ENCODE measurements at regions not wholly inside any gene's neighbourhood (a gene's known extent, or its start where the extent isn't known, plus 50 kb on each side); places are given as distances from the start of the nearest gene placed in this dataset.

DNA sequence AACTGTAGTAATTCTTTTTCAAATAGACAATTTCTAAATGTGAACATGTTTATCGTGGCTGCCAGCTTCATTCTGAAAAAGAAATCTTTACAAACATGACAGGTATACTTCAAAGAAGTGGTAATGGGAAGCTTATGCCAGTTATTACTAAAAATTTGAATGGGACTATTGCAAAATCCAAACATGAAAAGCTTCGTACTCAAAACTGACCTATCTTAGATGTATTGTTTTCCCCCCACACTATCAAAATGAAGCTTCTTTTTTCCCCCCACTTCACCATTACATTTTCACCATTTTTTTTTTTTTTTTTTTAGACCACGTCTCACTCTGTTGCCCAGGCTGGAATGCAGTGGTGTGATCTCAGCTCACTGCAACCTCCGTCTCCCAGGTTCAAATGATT, 50.4 kb upstream of the SERTAD2 start:
- DNase-seq (ENCODE audit: low read depth): no peak

GRCh38 chr2:64704996-64705395, 51.3 kb upstream of the SERTAD2 start:
- DNase-seq (ENCODE audit: low read depth): no peak

GRCh38 chr2:64707276-64707675, 53.6 kb upstream of the SERTAD2 start:
- no peak for DNase-seq (ENCODE audit: low read depth)

DNA sequence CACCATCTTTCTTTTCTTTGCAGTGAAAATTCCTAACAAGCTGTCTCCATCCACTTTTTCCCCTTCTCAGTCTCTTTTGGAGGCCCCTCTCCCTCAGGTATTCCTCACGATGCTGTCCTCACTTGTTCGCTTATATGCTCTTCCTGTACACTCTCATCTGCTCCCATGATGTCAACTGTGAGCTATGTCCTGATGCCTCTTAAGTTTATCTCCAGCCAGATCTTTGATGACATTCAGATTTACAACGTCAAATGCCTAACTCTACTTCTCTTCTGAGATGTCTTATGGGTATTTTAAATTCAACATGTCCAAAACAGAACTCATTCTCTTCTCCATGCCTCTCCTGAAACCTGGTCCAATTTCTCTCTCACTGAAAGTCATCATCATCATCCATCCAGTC, 55.1 kb upstream of the SERTAD2 start:
- no peak for DNase-seq (ENCODE audit: low read depth)

GRCh38 chr2:64711252-64711800, 57.6 kb upstream of the SERTAD2 start:
- DNase-seq (ENCODE audit: low read depth): no peak

- DNase-seq (ENCODE audit: low read depth): no peak
Measured at GRCh38 chr2:64713686-64714085, 60.0 kb upstream of the SERTAD2 start.

DNA sequence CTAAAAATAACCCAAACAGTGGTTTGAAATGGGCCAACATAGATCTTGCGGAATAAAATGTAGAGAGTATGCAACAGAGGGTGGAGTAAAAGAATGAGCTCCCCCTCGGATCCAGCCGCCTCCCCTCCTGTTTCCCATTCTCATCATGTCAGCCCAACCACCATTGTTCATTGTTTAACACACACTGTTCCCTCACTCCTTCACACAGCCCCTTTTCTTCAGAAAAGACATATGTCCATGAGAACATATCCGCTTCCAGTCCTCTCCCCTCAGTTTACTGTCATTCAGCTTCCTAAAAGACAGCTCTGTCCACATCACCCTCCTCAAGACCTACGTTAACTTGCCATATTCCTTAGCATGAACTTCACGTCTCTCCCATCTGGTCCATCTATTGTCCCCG, 62.9 kb upstream of the SERTAD2 start:
- no peak for DNase-seq (ENCODE audit: low read depth)

GRCh38 chr2:64718250-64718885, 64.7 kb upstream of the SERTAD2 start:
- DNase-seq (ENCODE audit: low read depth): no peak

DNA sequence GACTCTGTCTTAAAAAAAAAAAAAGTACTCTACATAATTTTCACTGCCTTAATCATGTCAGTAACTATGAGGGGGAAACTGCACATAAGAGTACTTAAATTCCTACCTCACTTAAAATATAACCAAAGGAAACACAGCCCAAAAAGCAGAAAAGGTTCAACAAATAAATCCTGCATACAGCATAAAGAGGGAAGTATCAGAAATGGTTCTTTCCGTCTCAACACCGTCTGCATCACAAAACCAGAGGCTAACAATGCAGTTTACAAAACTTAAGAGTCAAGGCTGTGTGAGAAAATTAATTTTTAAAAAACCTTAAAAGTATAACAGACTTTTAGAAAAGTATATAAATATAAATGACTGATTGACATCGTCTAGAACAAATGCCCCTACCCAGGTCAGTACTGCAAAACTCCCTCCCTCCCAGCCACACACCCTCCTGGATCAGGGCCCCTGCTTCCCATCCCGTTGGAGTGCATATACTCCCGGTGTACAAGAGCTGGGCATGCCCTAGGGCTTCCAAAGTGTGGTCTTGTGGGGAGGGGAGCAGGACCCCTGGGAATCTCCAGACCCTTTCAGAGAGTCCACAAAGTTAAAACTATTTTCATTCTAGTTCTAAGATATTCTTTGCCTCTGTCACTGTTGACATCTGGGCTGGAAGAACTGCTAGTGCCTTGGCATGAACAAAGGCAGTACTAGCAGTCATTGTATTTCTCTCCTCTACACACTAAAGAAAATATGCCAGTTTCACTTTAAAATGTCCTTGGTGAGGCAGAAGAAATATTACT, 67.0 kb upstream of the SERTAD2 start:
- no peak for DNase-seq (ENCODE audit: low read depth)

DNA sequence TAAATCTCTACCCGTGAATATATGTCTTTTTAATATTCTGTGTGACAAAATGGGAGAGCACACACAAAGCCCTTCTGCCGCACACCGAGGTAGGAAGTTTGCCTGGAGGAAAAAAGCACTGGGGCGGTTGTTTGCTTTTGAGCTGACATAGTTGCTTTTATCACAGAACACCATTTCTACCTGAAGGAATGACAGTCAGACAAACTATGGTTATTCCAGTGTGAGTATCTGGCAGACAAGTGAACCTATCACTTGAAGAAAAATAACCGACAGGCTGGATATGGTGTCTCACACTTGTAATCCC, 67.6 kb upstream of the SERTAD2 start:
- DNase-seq (ENCODE audit: low read depth): no peak

DNA sequence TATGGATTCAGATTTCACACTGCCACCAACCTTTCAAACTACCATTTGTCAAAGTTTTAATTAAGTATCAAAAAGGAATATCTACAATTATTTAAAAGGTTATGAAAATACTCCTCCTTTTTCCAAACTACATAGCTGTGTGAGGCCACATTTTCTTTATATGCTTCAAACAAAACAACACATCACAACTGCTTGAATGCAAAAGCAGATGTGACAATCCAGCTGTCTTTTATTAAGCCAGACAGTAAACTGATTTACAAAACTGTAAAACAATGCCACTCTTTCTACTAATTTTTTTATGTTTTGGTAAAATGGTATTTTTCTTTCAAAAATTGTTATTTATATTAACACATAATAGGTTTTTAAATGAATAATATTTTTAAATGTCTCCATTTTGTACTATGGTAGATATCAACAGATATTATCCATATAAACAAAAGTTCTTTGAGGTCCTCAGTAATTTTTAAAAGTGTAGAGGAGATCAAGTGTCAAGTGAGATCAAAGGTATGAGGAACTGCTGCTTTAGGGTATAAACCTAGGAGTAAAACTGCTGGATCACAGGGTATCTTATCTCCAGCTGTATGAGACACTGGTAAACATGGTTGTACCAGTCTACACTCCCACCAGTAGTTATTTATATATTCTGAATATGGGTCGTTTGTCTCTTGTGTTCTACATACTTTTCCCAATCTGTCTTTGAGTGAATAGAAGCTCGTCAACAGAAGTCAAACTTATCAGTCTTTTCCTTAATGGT, 68.8 kb upstream of the SERTAD2 start:
- DNase-seq (ENCODE audit: low read depth): no peak

- DNase-seq (ENCODE audit: low read depth): no peak
Measured at GRCh38 chr2:64727013-64727767, 73.5 kb upstream of the SERTAD2 start.

GRCh38 chr2:64727843-64728463, 74.2 kb upstream of the SERTAD2 start:
- no peak for DNase-seq (ENCODE audit: low read depth)

GRCh38 chr2:64730551-64731262, 77.0 kb upstream of the SERTAD2 start:
- DNase-seq (ENCODE audit: low read depth): peak; percentile 4

GRCh38 chr2:64731263-64731643, 77.5 kb upstream of the SERTAD2 start:
- no peak for DNase-seq (ENCODE audit: low read depth)

DNA sequence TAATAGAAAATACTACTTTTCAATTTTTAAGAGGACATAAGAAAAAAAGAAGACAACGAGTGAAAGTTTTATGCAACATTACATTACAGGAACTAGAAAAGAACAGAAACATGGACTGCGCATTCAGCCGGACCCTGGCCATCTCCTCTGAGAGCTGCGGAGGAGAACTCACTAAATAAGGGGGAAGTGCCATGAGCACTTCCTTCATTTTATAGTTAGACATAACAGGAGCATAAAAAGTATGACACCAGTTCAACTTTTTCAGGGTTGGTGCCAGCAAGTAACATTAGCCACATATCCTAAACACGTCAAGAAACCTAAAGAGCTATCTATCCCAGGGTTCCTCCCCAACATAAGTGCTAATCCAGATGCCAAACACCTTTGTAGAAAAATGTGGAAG, 78.0 kb upstream of the SERTAD2 start:
- DNase-seq (ENCODE audit: low read depth): no peak

GRCh38 chr2:64732146-64732545, 78.4 kb upstream of the SERTAD2 start:
- no peak for DNase-seq (ENCODE audit: low read depth)

DNA sequence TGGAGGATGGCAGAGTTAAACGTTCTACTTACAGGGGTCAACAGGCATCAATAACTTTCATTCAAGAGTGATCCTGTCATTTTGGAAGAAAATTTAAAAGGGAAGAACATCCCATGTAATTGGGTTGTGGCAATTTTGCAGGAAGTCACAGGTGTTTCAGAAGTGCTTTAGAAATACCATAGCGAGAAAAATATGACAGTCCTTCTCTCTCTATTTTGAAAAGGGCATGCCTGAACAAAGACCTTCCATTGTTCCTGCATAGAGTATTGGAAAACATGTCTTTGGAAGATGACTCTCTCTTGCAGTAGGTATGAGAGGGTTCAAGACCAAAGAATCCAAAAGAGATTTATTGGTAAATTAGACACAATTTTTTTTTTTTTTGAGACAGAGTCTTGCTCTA, 81.8 kb upstream of the SERTAD2 start:
- DNase-seq (ENCODE audit: low read depth): no peak

DNA sequence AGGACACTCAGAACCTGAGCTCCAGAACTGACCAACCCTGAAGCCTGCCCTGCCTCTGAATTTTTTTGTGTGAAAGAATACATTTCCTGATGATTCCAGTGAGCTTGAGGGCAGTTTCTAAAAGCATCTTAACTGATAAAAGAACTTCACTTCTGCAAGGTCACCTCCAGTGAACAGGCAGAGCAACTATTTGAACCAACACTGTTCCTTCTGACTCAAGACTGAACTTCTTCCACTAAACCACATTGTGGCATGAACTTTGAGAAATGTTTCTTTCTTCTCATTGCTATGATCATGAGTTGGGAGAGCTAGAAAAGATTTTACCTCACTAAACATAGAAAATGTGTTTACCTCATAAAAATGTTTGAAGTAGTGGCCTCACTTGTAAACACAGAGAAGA, 83.8 kb upstream of the SERTAD2 start:
- no peak for DNase-seq (ENCODE audit: low read depth)

DNA sequence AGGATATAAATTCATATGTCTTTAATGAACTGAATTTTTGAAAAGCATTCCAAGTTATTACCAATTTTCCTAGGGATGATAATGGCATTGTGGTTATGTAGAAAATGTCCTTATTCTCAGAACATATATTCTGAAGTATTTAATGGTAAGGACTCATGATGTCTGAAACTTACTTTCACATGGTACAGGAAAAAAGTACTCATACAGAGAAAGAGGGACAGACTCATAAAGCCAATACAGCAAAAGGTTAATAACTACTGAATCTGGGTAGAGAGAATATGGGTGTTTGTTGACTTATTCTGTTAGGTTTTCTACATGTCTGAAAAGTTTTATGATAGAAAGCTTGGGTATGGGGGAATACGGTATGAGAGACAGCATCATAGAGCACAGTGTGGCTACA, 84.3 kb upstream of the SERTAD2 start:
- no peak for DNase-seq (ENCODE audit: low read depth)

DNA sequence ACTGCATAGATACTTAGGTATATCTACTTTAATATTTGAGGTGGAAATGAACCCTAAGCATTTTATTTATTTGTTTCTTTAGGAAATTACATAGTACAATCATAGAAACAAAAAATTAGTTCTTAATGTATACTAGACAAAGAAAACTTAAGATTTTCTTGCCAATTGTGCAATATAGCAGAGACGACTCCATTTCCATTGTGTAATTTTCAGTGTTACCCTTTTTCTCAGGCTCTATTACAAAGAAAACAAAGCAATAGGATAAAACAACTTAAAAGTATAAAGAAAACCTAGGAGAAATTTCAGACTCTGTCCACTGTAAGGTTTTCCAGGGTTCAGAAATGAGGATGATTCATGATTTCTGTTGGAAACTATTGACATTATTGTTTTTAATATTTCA, 89.0 kb upstream of the SERTAD2 start:
- DNase-seq (ENCODE audit: low read depth): no peak
